Tibial nerve (tissue), 4 donors: ENCODE measurements at regions not wholly inside any gene's neighbourhood (a gene's known extent, or its start where the extent isn't known, plus 50 kb on each side); places are given as distances from the start of the nearest gene placed in this dataset.

Experiments used
- CTCF ChIP-seq, 5 experiments: fragments of 200-600 bp in 3 of 5; fragments of 450-650 bp in 2 of 5; sonication (generic) in 3 of 5; IDR thresholded peaks; one replicate each; pipeline ENCODE4 v1.5.1; 2016 to 2019; ENCODE audit warnings: antibody characterized with exemption in 5 of 5, mild to moderate bottlenecking in 3 of 5, moderate library complexity in 2 of 5
- EP300 ChIP-seq, 2 donors: sonication (generic); formaldehyde crosslinking; IDR thresholded peaks; one replicate each; pipeline ENCODE4 v1.6.1; 2017; ENCODE audit warnings: antibody characterized with exemption in 2 of 2, mild to moderate bottlenecking in 1 of 2
- POLR2A ChIP-seq, 2 donors: fragments of 450-650 bp; IDR thresholded peaks; one replicate each; pipeline ENCODE4 v1.6.1; 2017; ENCODE audit warnings: antibody characterized with exemption in 2 of 2, mild to moderate bottlenecking in 2 of 2, moderate library complexity in 2 of 2

GRCh38 chr11:91756829-91757480 lies 467.7 kb upstream of the FAT3 start:
- no peak for TF ChIP-seq CTCF (IDR thresholded peaks at IDR 0.05)
- no peak for TF ChIP-seq POLR2A (IDR thresholded peaks at IDR 0.05)
- no peak for TF ChIP-seq EP300 (IDR thresholded peaks at IDR 0.05)
